ENCODE measurements at regions not wholly inside any gene's neighbourhood (a gene's known extent, or its start where the extent isn't known, plus 50 kb on each side); places are given as distances from the start of the nearest gene placed in this dataset.

GRCh38 chr4:119707336-119707735 is 78.7 kb upstream of the PDE5A start (continued):
- TF ChIP-seq PAX8 (CRISPR knock-in tag; IDR thresholded peaks at IDR 0.05; ENCODE audit: borderline replicate concordance) (no peak), MIER3 (CRISPR knock-in tag; IDR thresholded peaks at IDR 0.05; ENCODE audit: borderline replicate concordance) (0 out of 2 replicates have a peak, but pooled peaks have one; percentile 33), FUBP1 (CRISPR knock-in tag; IDR thresholded peaks at IDR 0.05; ENCODE audit: borderline replicate concordance) (no peak), PHF5A (CRISPR knock-in tag; IDR thresholded peaks at IDR 0.05; ENCODE audit: low read depth, unreplicated experiment) (no peak), MIER2 (CRISPR knock-in tag; IDR thresholded peaks at IDR 0.05) (0 out of 2 replicates have a peak, but pooled peaks have one; percentile 31), ZBTB42 (CRISPR knock-in tag; IDR thresholded peaks at IDR 0.05) (no peak), PLRG1 (conservative IDR thresholded peaks at IDR 0.05) (no peak), ZNF335 (CRISPR knock-in tag; IDR thresholded peaks at IDR 0.05) (no peak), MAFK (conservative IDR thresholded peaks at IDR 0.05 in 1 of 2, IDR thresholded peaks at IDR 0.05 in 1 of 2; ENCODE audit: low read length in 2 of 2) (no peak), ZNF446 (CRISPR knock-in tag; IDR thresholded peaks at IDR 0.05) (no peak), CSRNP2 (CRISPR knock-in tag; conservative IDR thresholded peaks at IDR 0.05; ENCODE audit: low read depth) (no peak), ARID3A (IDR thresholded peaks at IDR 0.05; ENCODE audit: low read depth, low read length) (peak; percentile 66; the same call in 1 of the 2 replicates), ZNF432 (CRISPR knock-in tag; IDR thresholded peaks at IDR 0.05; ENCODE audit: borderline replicate concordance) (no peak), ZFP36L1 (CRISPR knock-in tag; IDR thresholded peaks at IDR 0.05) (peak; percentile 22; the same call in 1 of the 2 replicates), FOXO1 (CRISPR knock-in tag; IDR thresholded peaks at IDR 0.05) (peak; percentile 74; the same call in 1 of the 2 replicates), MED13 (CRISPR knock-in tag; IDR thresholded peaks at IDR 0.05) (no peak), EED (CRISPR knock-in tag; IDR thresholded peaks at IDR 0.05) (no peak), DMAP1 (CRISPR knock-in tag; IDR thresholded peaks at IDR 0.05) (no peak), ZBTB20 (CRISPR knock-in tag; IDR thresholded peaks at IDR 0.05; ENCODE audit: borderline replicate concordance, low read depth) (no peak), ONECUT2 (CRISPR knock-in tag; IDR thresholded peaks at IDR 0.05) (no peak), HOXD1 (CRISPR knock-in tag; IDR thresholded peaks at IDR 0.05) (no peak), CREB1 (IDR thresholded peaks at IDR 0.05) (no peak), CREB1 (CRISPR knock-in tag; IDR thresholded peaks at IDR 0.05) (peak; percentile 35; the same call in 1 of the 2 replicates), ZNF772 (CRISPR knock-in tag; IDR thresholded peaks at IDR 0.05) (no peak), ZNF780A (CRISPR knock-in tag; IDR thresholded peaks at IDR 0.05) (no peak), KLF15 (CRISPR knock-in tag; IDR thresholded peaks at IDR 0.05; ENCODE audit: borderline replicate concordance) (no peak), ZFP36 (IDR thresholded peaks at IDR 0.05; ENCODE audit: borderline replicate concordance, low read depth, low read length, partially characterized antibody) (no peak), NONO (IDR thresholded peaks at IDR 0.05) (no peak), NONO (CRISPR knock-in tag; conservative IDR thresholded peaks at IDR 0.05) (no peak), ZNF576 (CRISPR knock-in tag; IDR thresholded peaks at IDR 0.05) (no peak)
